GM18907 (cell line): ENCODE measurements at regions not wholly inside any gene's neighbourhood (a gene's known extent, or its start where the extent isn't known, plus 50 kb on each side); places are given as distances from the start of the nearest gene placed in this dataset.

Source experiments
- ATAC-seq: cut with Tn5 transposase; IDR thresholded peaks from one replicate; pipeline ENCODE4 v1.9.1; 2021; ENCODE audit warnings: mild to moderate bottlenecking, moderate library complexity; ENCODE audit not compliant: unreplicated experiment

- no peak for ATAC-seq
These were observed 77.5 kb downstream of the FOXA2 start for GRCh38 chr20:22506827-22507226.

- no peak for ATAC-seq
These were observed 79.5 kb downstream of the FOXA2 start for GRCh38 chr20:22504829-22505377.

GRCh38 chr20:22503577-22503976 is 80.8 kb downstream of the FOXA2 start:
- no peak for ATAC-seq

- no peak for ATAC-seq
These were observed 81.6 kb downstream of the FOXA2 start for GRCh38 chr20:22502731-22503191.

- no peak for ATAC-seq
These were observed 82.6 kb downstream of the FOXA2 start for GRCh38 chr20:22501566-22502344.

GRCh38 chr20:22501034-22501433 is 83.3 kb downstream of the FOXA2 start:
- no peak for ATAC-seq

GRCh38 chr20:22499515-22500166 is 84.7 kb downstream of the FOXA2 start:
- no peak for ATAC-seq

GRCh38 chr20:22496817-22497216 is 87.6 kb downstream of the FOXA2 start:
- ATAC-seq, result no peak

- ATAC-seq, result no peak
These were observed 88.6 kb downstream of the FOXA2 start for GRCh38 chr20:22495789-22496188.

GRCh38 chr20:22495172-22495571 is 89.2 kb downstream of the FOXA2 start:
- ATAC-seq, result no peak

- ATAC-seq, result no peak
These were observed 91.9 kb downstream of the FOXA2 start for GRCh38 chr20:22492497-22492896.

- ATAC-seq, result no peak
These were observed 93.2 kb downstream of the FOXA2 start for GRCh38 chr20:22491194-22491505.

GRCh38 chr20:22490287-22491193 is 93.8 kb downstream of the FOXA2 start:
- ATAC-seq, result no peak

- no peak for ATAC-seq
These were observed 94.6 kb downstream of the FOXA2 start for GRCh38 chr20:22489626-22490286.

GRCh38 chr20:22480336-22480735 is 104.0 kb downstream of the FOXA2 start:
- no peak for ATAC-seq

GRCh38 chr20:22475662-22476061 is 108.7 kb downstream of the FOXA2 start:
- ATAC-seq, result peak; percentile 99

GRCh38 chr20:22474224-22474623 is 110.1 kb downstream of the FOXA2 start:
- ATAC-seq, result no peak

GRCh38 chr20:22473293-22473692 is 111.1 kb downstream of the FOXA2 start:
- ATAC-seq, result no peak

GRCh38 chr20:22472447-22473100 is 111.8 kb downstream of the FOXA2 start:
- ATAC-seq, result no peak

- ATAC-seq, result no peak
These were observed 113.1 kb downstream of the FOXA2 start for GRCh38 chr20:22471156-22471836.
